Loucy (cell line): ENCODE measurements at regions not wholly inside any gene's neighbourhood (a gene's known extent, or its start where the extent isn't known, plus 50 kb on each side); places are given as distances from the start of the nearest gene placed in this dataset.

Source experiments
- H2AFZ ChIP-seq: fragments of 200-600 bp; sonication (generic); 2 replicates; pipeline ENCODE4 v1.6.0; 2016; ENCODE audit warnings: antibody characterized with exemption, mild to moderate bottlenecking, low read length, moderate library complexity
- H3F3A ChIP-seq: fragments of 200-600 bp; 2 replicates; pipeline ENCODE4 v1.6.0; 2016; ENCODE audit warnings: antibody characterized with exemption, low read depth, mild to moderate bottlenecking
- H3K27me3 ChIP-seq: fragments of 200-600 bp; sonication (generic); 2 replicates; pipeline ENCODE4 v1.6.1; 2014; ENCODE audit warnings: low read length, mild to moderate bottlenecking; ENCODE audit not compliant: insufficient read depth, poor library complexity, severe bottlenecking
- H3K36me3 ChIP-seq: fragments of 200-600 bp; sonication (generic); 2 replicates; pipeline ENCODE4 v1.6.1; 2016; ENCODE audit warnings: low read length; ENCODE audit not compliant: insufficient read depth
- H3K4me1 ChIP-seq: fragments of 200-600 bp; sonication (generic); 2 replicates; pipeline ENCODE4 v1.5.1; 2014; ENCODE audit warnings: low read length, mild to moderate bottlenecking; ENCODE audit not compliant: insufficient read depth, poor library complexity, severe bottlenecking
- H3K4me2 ChIP-seq: fragments of 200-600 bp; sonication (generic); 2 replicates; pipeline ENCODE4 v1.6.0; 2014; ENCODE audit warnings: antibody characterized with exemption, low read length, low read depth, mild to moderate bottlenecking; ENCODE audit not compliant: poor library complexity, severe bottlenecking
- H3K4me3 ChIP-seq: fragments of 200-600 bp; sonication (generic); 2 replicates; pipeline ENCODE4 v1.5.1; 2014; ENCODE audit warnings: low read length, mild to moderate bottlenecking, mixed read lengths; ENCODE audit not compliant: poor library complexity, severe bottlenecking
- H3K79me2 ChIP-seq: fragments of 200-600 bp; sonication (generic); 2 replicates; pipeline ENCODE4 v1.6.1; 2014; ENCODE audit warnings: low read length; ENCODE audit not compliant: insufficient read depth
- H3K9ac ChIP-seq: fragments of 200-600 bp; sonication (generic); 2 replicates; pipeline ENCODE4 v1.6.0; 2014; ENCODE audit warnings: mild to moderate bottlenecking, low read depth, low read length, moderate library complexity; ENCODE audit not compliant: poor library complexity, severe bottlenecking
- H3K9me2 ChIP-seq: fragments of 200-600 bp; sonication (generic); replicated peaks from 2 replicates; pipeline ENCODE4 v1.6.1; 2016; ENCODE audit warnings: low read depth, low read length, mixed read lengths
- H3K9me3 ChIP-seq: fragments of 200-600 bp; sonication (generic); 2 replicates; pipeline ENCODE4 v1.6.1; 2014; ENCODE audit warnings: mild to moderate bottlenecking, antibody characterized with exemption, low read length, low read depth; ENCODE audit not compliant: insufficient read depth
- H4K20me1 ChIP-seq: fragments of 200-600 bp; sonication (generic); 2 replicates; pipeline ENCODE4 v1.6.0; 2014; ENCODE audit warnings: antibody characterized with exemption, low read length, mild to moderate bottlenecking; ENCODE audit not compliant: insufficient read depth, poor library complexity, severe bottlenecking
- EZH2phosphoT487 ChIP-seq: fragments of 200-600 bp; IDR thresholded peaks from 2 replicates; pipeline ENCODE4 v1.6.1; 2018; ENCODE audit warnings: antibody characterized with exemption, mild to moderate bottlenecking, moderate library complexity, borderline replicate concordance
- TF ChIP-seq, protein P1 (sequence below): fragments of 200-600 bp; sonication (generic); conservative IDR thresholded peaks from 2 replicates; pipeline ENCODE4 v1.5.1; 2014; ENCODE audit warnings: mild to moderate bottlenecking, antibody characterized with exemption, low read length

GRCh38 chr3:144557515-144557914 is 585.9 kb downstream of the DIPK2A start:
- Histone ChIP-seq H3F3A (no peaks in the 10 kb centered on the region), H3K4me3 (no peak overlapping the region), H3K9ac (no peak overlapping the region), H2AFZ (no peak overlapping the region), H3K27me3 (no peaks in the 10 kb centered on the region), H3K36me3 (no peaks in the 10 kb centered on the region), H3K79me2 (no peaks in the 10 kb centered on the region), H4K20me1 (no peaks in the 10 kb centered on the region), H3K9me3 (no peaks in the 10 kb centered on the region), H3K9me2 (no peaks in the 10 kb centered on the region), H3K4me2 (no peak overlapping the region), H3K4me1 (no peaks in the 10 kb centered on the region)
- TF ChIP-seq, protein P1, sequence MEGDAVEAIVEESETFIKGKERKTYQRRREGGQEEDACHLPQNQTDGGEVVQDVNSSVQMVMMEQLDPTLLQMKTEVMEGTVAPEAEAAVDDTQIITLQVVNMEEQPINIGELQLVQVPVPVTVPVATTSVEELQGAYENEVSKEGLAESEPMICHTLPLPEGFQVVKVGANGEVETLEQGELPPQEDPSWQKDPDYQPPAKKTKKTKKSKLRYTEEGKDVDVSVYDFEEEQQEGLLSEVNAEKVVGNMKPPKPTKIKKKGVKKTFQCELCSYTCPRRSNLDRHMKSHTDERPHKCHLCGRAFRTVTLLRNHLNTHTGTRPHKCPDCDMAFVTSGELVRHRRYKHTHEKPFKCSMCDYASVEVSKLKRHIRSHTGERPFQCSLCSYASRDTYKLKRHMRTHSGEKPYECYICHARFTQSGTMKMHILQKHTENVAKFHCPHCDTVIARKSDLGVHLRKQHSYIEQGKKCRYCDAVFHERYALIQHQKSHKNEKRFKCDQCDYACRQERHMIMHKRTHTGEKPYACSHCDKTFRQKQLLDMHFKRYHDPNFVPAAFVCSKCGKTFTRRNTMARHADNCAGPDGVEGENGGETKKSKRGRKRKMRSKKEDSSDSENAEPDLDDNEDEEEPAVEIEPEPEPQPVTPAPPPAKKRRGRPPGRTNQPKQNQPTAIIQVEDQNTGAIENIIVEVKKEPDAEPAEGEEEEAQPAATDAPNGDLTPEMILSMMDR, result no peak
- TF ChIP-seq EZH2phosphoT487, result no peak

- H3K36me3 ChIP-seq, result no peaks in the 10 kb centered on the region
- H3K9me3 ChIP-seq, result no peaks in the 10 kb centered on the region
- H3K9ac ChIP-seq, result no peak overlapping the region
- H3K4me3 ChIP-seq, result no peak overlapping the region
- no peaks in the 10 kb centered on the region for H3K9me2 ChIP-seq
- H3F3A ChIP-seq, result no peaks in the 10 kb centered on the region
- no peaks in the 10 kb centered on the region for H4K20me1 ChIP-seq
- no peak overlapping the region for H3K4me2 ChIP-seq
- no peaks in the 10 kb centered on the region for H3K79me2 ChIP-seq
- TF ChIP-seq, protein P1, result no peak
- no peak for TF ChIP-seq EZH2phosphoT487
- H3K4me1 ChIP-seq, result no peaks in the 10 kb centered on the region
- H3K27me3 ChIP-seq, result no peaks in the 10 kb centered on the region
- no peak overlapping the region for H2AFZ ChIP-seq
Measured at GRCh38 chr3:144564011-144564410, 592.4 kb downstream of the DIPK2A start.

DNA sequence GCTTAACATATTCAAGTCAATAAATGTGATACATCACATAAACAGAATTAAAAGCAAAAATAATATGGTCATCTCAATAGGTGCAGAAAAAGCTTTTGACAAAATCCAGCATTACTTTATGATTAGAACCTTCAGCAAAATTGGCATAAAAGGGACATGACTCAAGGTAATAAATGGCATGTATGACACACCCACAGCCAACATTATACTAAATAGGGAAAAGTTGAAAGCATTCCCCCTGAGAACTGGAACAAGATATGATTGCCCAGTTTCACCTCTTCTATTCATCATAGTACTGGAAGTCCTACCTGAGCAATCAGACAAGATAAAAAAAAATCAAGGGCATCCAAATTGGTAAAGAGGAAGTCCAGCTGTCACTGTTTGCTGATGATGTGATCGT is 594.7 kb downstream of the DIPK2A start:
- no peak overlapping the region for H3K4me2 ChIP-seq
- no peaks in the 10 kb centered on the region for H3K9me2 ChIP-seq
- TF ChIP-seq EZH2phosphoT487, result no peak
- TF ChIP-seq, protein P1, result no peak
- H3K9ac ChIP-seq, result no peak overlapping the region
- no peak overlapping the region for H2AFZ ChIP-seq
- H3K4me3 ChIP-seq, result no peak overlapping the region
- H3K79me2 ChIP-seq, result no peaks in the 10 kb centered on the region
- no peaks in the 10 kb centered on the region for H3K27me3 ChIP-seq
- no peaks in the 10 kb centered on the region for H3K9me3 ChIP-seq
- H4K20me1 ChIP-seq, result no peaks in the 10 kb centered on the region
- no peaks in the 10 kb centered on the region for H3F3A ChIP-seq
- H3K36me3 ChIP-seq, result no peaks in the 10 kb centered on the region
- no peaks in the 10 kb centered on the region for H3K4me1 ChIP-seq
